Keratinocyte (primary cell): ENCODE measurements at regions not wholly inside any gene's neighbourhood (a gene's known extent, or its start where the extent isn't known, plus 50 kb on each side); places are given as distances from the start of the nearest gene placed in this dataset.

Experiments used
- DNase-seq: peaks from one replicate; pipeline ENCODE4 v3.0.0-alpha.2; 2011; ENCODE audit warnings: low read depth, missing footprints, low spot score
- FAIRE-seq: peaks from 2 replicates; lab custom pipeline; 2011; peaks lifted over from hg19 to GRCh38; lab: Jason Lieb, UNC
- H2AFZ ChIP-seq: 2 replicates; pipeline ENCODE4 v1.6.0; 2012; ENCODE audit warnings: low read length, control low read depth, inconsistent platforms; ENCODE audit not compliant: control insufficient read depth
- H3K27ac ChIP-seq: 2 replicates; pipeline ENCODE4 v1.5.1; 2011; ENCODE audit warnings: low read length; ENCODE audit not compliant: control insufficient read depth, insufficient read depth
- H3K27me3 ChIP-seq: 3 replicates; pipeline ENCODE4 v1.6.0; 2011; ENCODE audit warnings: low read length; ENCODE audit not compliant: control insufficient read depth, insufficient read depth; ENCODE audit errors: extremely low read depth
- H3K36me3 ChIP-seq, 2 experiments: 2 replicates in 1 of 2; 3 replicates in 1 of 2; pipeline ENCODE4 v1.5.1; 2011; ENCODE audit warnings: low read length in 2 of 2, mild to moderate bottlenecking in 1 of 2; ENCODE audit not compliant: control insufficient read depth in 2 of 2, insufficient read depth in 2 of 2; ENCODE audit errors: extremely low read depth in 1 of 2
- H3K4me1 ChIP-seq: 3 replicates; pipeline ENCODE4 v1.5.1; 2011; ENCODE audit warnings: low read length; ENCODE audit not compliant: control insufficient read depth, insufficient read depth; ENCODE audit errors: extremely low read depth
- H3K4me2 ChIP-seq: 3 replicates; pipeline ENCODE4 v1.6.0; 2011; ENCODE audit warnings: low read depth, low read length; ENCODE audit not compliant: control insufficient read depth, insufficient read depth; ENCODE audit errors: extremely low read depth
- H3K4me3 ChIP-seq, 3 experiments: fragments of 200-600 bp in 1 of 3; sonication (generic) in 1 of 3; 2 replicates in 2 of 3; 3 replicates in 1 of 3; pipeline ENCODE4 v1.5.1; 2011 to 2016; ENCODE audit warnings: low read length in 3 of 3, mild to moderate bottlenecking in 3 of 3, control low read depth in 2 of 3, inconsistent platforms in 1 of 3, low read depth in 1 of 3, mixed read lengths in 1 of 3, mixed run types in 1 of 3, moderate library complexity in 1 of 3; ENCODE audit not compliant: control insufficient read depth in 2 of 3, insufficient read depth in 2 of 3; ENCODE audit errors: extremely low read depth in 1 of 3
- H3K79me2 ChIP-seq: 2 replicates; pipeline ENCODE4 v1.6.0; 2012; ENCODE audit warnings: low read length; ENCODE audit not compliant: control insufficient read depth, insufficient read depth
- H3K9ac ChIP-seq: 3 replicates; pipeline ENCODE4 v1.6.0; 2011; ENCODE audit warnings: low read length; ENCODE audit not compliant: control insufficient read depth, insufficient read depth; ENCODE audit errors: extremely low read depth
- H3K9me1 ChIP-seq: 3 replicates; pipeline ENCODE4 v1.6.0; 2011; ENCODE audit warnings: low read length; ENCODE audit not compliant: control insufficient read depth, insufficient read depth; ENCODE audit errors: extremely low read depth
- H3K9me3 ChIP-seq: 2 replicates; pipeline ENCODE4 v1.5.1; 2012; ENCODE audit warnings: low read depth, low read length; ENCODE audit not compliant: control insufficient read depth
- H4K20me1 ChIP-seq: 3 replicates; pipeline ENCODE4 v1.6.0; 2011; ENCODE audit warnings: low read length; ENCODE audit not compliant: control insufficient read depth, insufficient read depth; ENCODE audit errors: extremely low read depth
- EZH2 ChIP-seq: IDR thresholded peaks from one replicate; pipeline ENCODE4 v1.6.1; 2012; ENCODE audit warnings: inconsistent platforms, mild to moderate bottlenecking, low read length, moderate library complexity
- dilution Hi-C: fragments of 300-500 bp; cut with MboI; formaldehyde crosslinking; loops from one replicate; pipeline ENCODE4 v1.7.0; 2020; ENCODE audit warnings: low sequenced_read_pairs; ENCODE audit not compliant: extremely low pct_ligation_motif_present
- TF ChIP-seq, protein P1 (sequence below), 3 experiments: IDR thresholded peaks in 1 of 3; conservative IDR thresholded peaks in 1 of 3; optimal IDR thresholded peaks in 1 of 3; 2 replicates in 2 of 3; 3 replicates in 1 of 3; pipeline versions ENCODE3 to v1.5.1; 2011; ENCODE audit warnings: low read length in 3 of 3, mild to moderate bottlenecking in 3 of 3, moderate library complexity in 2 of 3, control low read depth in 1 of 3, inconsistent platforms in 1 of 3; ENCODE audit not compliant: insufficient read depth in 2 of 3; ENCODE audit errors: extremely low read depth in 1 of 3

- Histone ChIP-seq H3K27me3 (peaks cover 5% of the 10 kb centered on the region), H3K9me1 (no peaks in the 10 kb centered on the region), H3K27ac (no peak overlapping the region), H3K9me3 (no peaks in the 10 kb centered on the region), H3K4me2 (no peak overlapping the region), H3K4me3 (no peak overlapping the region), H3K4me1 (peaks cover 8% of the 10 kb centered on the region), H2AFZ (no peak overlapping the region), H4K20me1 (no peaks in the 10 kb centered on the region), H3K79me2 (no peaks in the 10 kb centered on the region), H3K9ac (no peak overlapping the region), H3K36me3 (no peaks in the 10 kb centered on the region)
- TF ChIP-seq, protein P1, sequence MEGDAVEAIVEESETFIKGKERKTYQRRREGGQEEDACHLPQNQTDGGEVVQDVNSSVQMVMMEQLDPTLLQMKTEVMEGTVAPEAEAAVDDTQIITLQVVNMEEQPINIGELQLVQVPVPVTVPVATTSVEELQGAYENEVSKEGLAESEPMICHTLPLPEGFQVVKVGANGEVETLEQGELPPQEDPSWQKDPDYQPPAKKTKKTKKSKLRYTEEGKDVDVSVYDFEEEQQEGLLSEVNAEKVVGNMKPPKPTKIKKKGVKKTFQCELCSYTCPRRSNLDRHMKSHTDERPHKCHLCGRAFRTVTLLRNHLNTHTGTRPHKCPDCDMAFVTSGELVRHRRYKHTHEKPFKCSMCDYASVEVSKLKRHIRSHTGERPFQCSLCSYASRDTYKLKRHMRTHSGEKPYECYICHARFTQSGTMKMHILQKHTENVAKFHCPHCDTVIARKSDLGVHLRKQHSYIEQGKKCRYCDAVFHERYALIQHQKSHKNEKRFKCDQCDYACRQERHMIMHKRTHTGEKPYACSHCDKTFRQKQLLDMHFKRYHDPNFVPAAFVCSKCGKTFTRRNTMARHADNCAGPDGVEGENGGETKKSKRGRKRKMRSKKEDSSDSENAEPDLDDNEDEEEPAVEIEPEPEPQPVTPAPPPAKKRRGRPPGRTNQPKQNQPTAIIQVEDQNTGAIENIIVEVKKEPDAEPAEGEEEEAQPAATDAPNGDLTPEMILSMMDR (optimal IDR thresholded peaks at IDR 0.05 in 1 of 3, IDR thresholded peaks at IDR 0.05 in 1 of 3, conservative IDR thresholded peaks at IDR 0.05 in 1 of 3; ENCODE audit: extremely low read depth in 1 of 3, insufficient read depth in 2 of 3, low read length in 3 of 3), result no peak
- no peak for TF ChIP-seq EZH2
- dilution Hi-C loops, result no loop called here
- no peak for FAIRE-seq
- DNase-seq, result no peak
Measured at GRCh38 chr21:41562101-41563000, 54.4 kb upstream of the TMPRSS2 start.

GRCh38 chr21:41561701-41562100 is 53.7 kb upstream of the TMPRSS2 start:
- Histone ChIP-seq H3K9me3 (no peaks in the 10 kb centered on the region), H3K27ac (no peak overlapping the region), H3K36me3 (no peaks in the 10 kb centered on the region), H3K9ac (no peak overlapping the region), H3K4me2 (no peak overlapping the region), H3K27me3 (peaks cover 7% of the 10 kb centered on the region), H2AFZ (no peak overlapping the region), H3K79me2 (no peaks in the 10 kb centered on the region), H4K20me1 (no peaks in the 10 kb centered on the region), H3K9me1 (no peaks in the 10 kb centered on the region), H3K4me1 (peaks cover 8% of the 10 kb centered on the region), H3K4me3 (no peak overlapping the region)
- DNase-seq (no peak), FAIRE-seq (no peak)
- dilution Hi-C loops, result no loop called here
- TF ChIP-seq, protein P1 (optimal IDR thresholded peaks at IDR 0.05 in 1 of 3, IDR thresholded peaks at IDR 0.05 in 1 of 3, conservative IDR thresholded peaks at IDR 0.05 in 1 of 3; ENCODE audit: extremely low read depth in 1 of 3, insufficient read depth in 2 of 3, low read length in 3 of 3), result no peak
- no peak for TF ChIP-seq EZH2
